CD14-positive monocyte (primary cell): ENCODE measurements at regions not wholly inside any gene's neighbourhood (a gene's known extent, or its start where the extent isn't known, plus 50 kb on each side); places are given as distances from the start of the nearest gene placed in this dataset.

Source experiments
- DNase-seq, 3 donors: peaks; one replicate each; pipeline ENCODE4 v3.0.0-alpha.2; 2011 to 2022
- H2AFZ ChIP-seq: 2 replicates; pipeline ENCODE4 v1.6.0; 2012; ENCODE audit warnings: mild to moderate bottlenecking, low read depth, low read length, inconsistent platforms; ENCODE audit not compliant: insufficient read depth, poor library complexity, severe bottlenecking
- H3K27ac ChIP-seq, 2 donors: 1 replicate in 1 of 2; 2 replicates in 1 of 2; pipeline ENCODE4 v1.5.1; 2012 to 2013; ENCODE audit warnings: low read length in 2 of 2, control low read depth in 1 of 2, inconsistent platforms in 1 of 2, low read depth in 1 of 2, mild to moderate bottlenecking in 1 of 2
- H3K27me3 ChIP-seq, 2 donors: one replicate each; pipeline versions ENCODE4 v1.6.0 to v1.6.1; 2011 to 2013; ENCODE audit warnings: low read length in 2 of 2; ENCODE audit not compliant: control insufficient read depth in 2 of 2, insufficient read depth in 2 of 2
- H3K36me3 ChIP-seq, 2 donors: replicated peaks in 1 of 2; 1 replicate in 1 of 2; 2 replicates in 1 of 2; pipeline versions ENCODE4 v1.5.1 to v1.6.1; 2012 to 2013; ENCODE audit warnings: low read length in 2 of 2, control low read depth in 1 of 2, inconsistent platforms in 1 of 2, mild to moderate bottlenecking in 1 of 2; ENCODE audit not compliant: insufficient read depth in 2 of 2, control insufficient read depth in 1 of 2
- H3K4me1 ChIP-seq, 2 donors: 1 replicate in 1 of 2; 2 replicates in 1 of 2; pipeline versions ENCODE4 v1.5.1 to v1.6.1; 2012 to 2013; ENCODE audit warnings: low read length in 2 of 2, control low read depth in 1 of 2, inconsistent platforms in 1 of 2, mild to moderate bottlenecking in 1 of 2, moderate library complexity in 1 of 2; ENCODE audit not compliant: insufficient read depth in 2 of 2, control insufficient read depth in 1 of 2
- H3K4me2 ChIP-seq: replicated peaks from 2 replicates; pipeline ENCODE3; 2012; ENCODE audit warnings: low read length, moderate library complexity, mild to moderate bottlenecking; ENCODE audit not compliant: poor library complexity, severe bottlenecking; ENCODE audit errors: extremely low read depth
- H3K4me3 ChIP-seq, 3 experiments: fragments of 200-600 bp in 1 of 3; sonication (generic) in 1 of 3; replicated peaks in 1 of 3; 1 replicate in 2 of 3; 2 replicates in 1 of 3; pipeline ENCODE4 v1.5.1; 2011 to 2013; ENCODE audit warnings: low read length in 3 of 3, mild to moderate bottlenecking in 3 of 3, control low read depth in 2 of 3, low read depth in 2 of 3, inconsistent platforms in 1 of 3, moderate library complexity in 1 of 3
- H3K79me2 ChIP-seq: 2 replicates; pipeline ENCODE4 v1.6.0; 2012; ENCODE audit warnings: mild to moderate bottlenecking, control low read depth, inconsistent platforms, low read length, moderate library complexity; ENCODE audit not compliant: insufficient read depth
- H3K9ac ChIP-seq: 2 replicates; pipeline ENCODE4 v1.6.0; 2017; ENCODE audit warnings: low read length, mild to moderate bottlenecking; ENCODE audit not compliant: insufficient read depth, poor library complexity, severe bottlenecking
- H3K9me3 ChIP-seq, 2 donors: replicated peaks in 1 of 2; 1 replicate in 1 of 2; 2 replicates in 1 of 2; pipeline versions ENCODE4 v1.5.1 to v1.6.1; 2012 to 2013; ENCODE audit warnings: low read length in 2 of 2, control low read depth in 1 of 2; ENCODE audit not compliant: control insufficient read depth in 1 of 2, insufficient read depth in 1 of 2
- H4K20me1 ChIP-seq: 2 replicates; pipeline ENCODE4 v1.6.0; 2012; ENCODE audit warnings: mild to moderate bottlenecking, low read length, control low read depth, moderate library complexity; ENCODE audit not compliant: insufficient read depth
- H3K27ac Mint-ChIP-seq, 7 donors: one replicate each; pipeline ENCODE4 v1.8.0; 2020; ENCODE audit warnings: mild to moderate bottlenecking in 7 of 7, mixed read lengths in 7 of 7, moderate library complexity in 6 of 7, inconsistent platforms in 2 of 7
- H3K27me3 Mint-ChIP-seq, 3 donors: one replicate each; pipeline ENCODE4 v1.8.0; 2021 to 2022; ENCODE audit warnings: low read depth in 3 of 3, mild to moderate bottlenecking in 3 of 3, mixed read lengths in 3 of 3, moderate library complexity in 3 of 3, inconsistent platforms in 1 of 3
- H3K36me3 Mint-ChIP-seq, 2 donors: one replicate each; pipeline ENCODE4 v1.8.0; 2020; ENCODE audit warnings: mixed read lengths in 2 of 2, inconsistent platforms in 1 of 2, mild to moderate bottlenecking in 1 of 2
- H3K4me1 Mint-ChIP-seq: one replicate; pipeline ENCODE4 v1.8.0; 2020; ENCODE audit warnings: mild to moderate bottlenecking, mixed read lengths
- H3K4me3 Mint-ChIP-seq, 2 donors: one replicate each; pipeline ENCODE4 v1.8.0; 2020; ENCODE audit warnings: mild to moderate bottlenecking in 2 of 2, mixed read lengths in 2 of 2, moderate library complexity in 1 of 2
- H3K9me3 Mint-ChIP-seq, 7 donors: one replicate each; pipeline ENCODE4 v1.8.0; 2020 to 2022; ENCODE audit warnings: mixed read lengths in 7 of 7, mild to moderate bottlenecking in 6 of 7, moderate library complexity in 6 of 7, inconsistent platforms in 2 of 7
- WGBS: methylation state at CpG from one replicate; pipeline ENCODE4 v1.1.5; 2013; ENCODE audit warnings: missing lambda C conversion rate; ENCODE audit not compliant: insufficient coverage; 5-methylcytosine and 5-hydroxymethylcytosine counted together
- intact Hi-C, 2 donors: fragments of 100-400 bp; cut with micrococcal nuclease; formaldehyde crosslinking; loops; one replicate each; pipeline versions ENCODE4 v1.15.0 to v1.15.1; 2023
- TF ChIP-seq, protein P1 (sequence below): fragments of 200-600 bp; IDR thresholded peaks from one replicate; pipeline ENCODE4 v1.8.0; 2022; ENCODE audit warnings: antibody characterized with exemption, mild to moderate bottlenecking

DNA sequence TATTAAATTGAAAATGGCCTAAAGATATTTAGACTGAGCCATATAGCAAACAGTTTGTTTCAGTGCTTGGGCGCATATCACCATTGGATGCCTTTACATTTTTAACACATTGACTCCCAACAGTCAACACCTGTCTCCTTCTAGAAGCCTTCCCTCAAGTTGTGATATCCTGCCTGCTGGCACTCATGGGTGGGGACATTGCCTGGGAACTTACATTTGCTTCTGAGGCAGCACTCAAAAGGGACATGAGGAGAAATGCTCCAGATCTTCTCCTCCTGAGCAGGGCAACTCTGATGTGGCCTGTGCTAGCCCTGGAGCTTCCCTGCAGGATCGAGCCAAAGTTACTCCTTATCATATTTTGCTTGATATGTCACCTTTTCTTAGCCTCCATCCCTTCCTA, 392.2 kb downstream of the CDH7 start:
- WGBS: 71% methylated on average over 2 of the region's 2 CpGs
- no peak overlapping the region for H3K27ac Mint-ChIP-seq
- TF ChIP-seq, protein P1, sequence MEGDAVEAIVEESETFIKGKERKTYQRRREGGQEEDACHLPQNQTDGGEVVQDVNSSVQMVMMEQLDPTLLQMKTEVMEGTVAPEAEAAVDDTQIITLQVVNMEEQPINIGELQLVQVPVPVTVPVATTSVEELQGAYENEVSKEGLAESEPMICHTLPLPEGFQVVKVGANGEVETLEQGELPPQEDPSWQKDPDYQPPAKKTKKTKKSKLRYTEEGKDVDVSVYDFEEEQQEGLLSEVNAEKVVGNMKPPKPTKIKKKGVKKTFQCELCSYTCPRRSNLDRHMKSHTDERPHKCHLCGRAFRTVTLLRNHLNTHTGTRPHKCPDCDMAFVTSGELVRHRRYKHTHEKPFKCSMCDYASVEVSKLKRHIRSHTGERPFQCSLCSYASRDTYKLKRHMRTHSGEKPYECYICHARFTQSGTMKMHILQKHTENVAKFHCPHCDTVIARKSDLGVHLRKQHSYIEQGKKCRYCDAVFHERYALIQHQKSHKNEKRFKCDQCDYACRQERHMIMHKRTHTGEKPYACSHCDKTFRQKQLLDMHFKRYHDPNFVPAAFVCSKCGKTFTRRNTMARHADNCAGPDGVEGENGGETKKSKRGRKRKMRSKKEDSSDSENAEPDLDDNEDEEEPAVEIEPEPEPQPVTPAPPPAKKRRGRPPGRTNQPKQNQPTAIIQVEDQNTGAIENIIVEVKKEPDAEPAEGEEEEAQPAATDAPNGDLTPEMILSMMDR: no peak
- no peaks in the 10 kb centered on the region for H3K36me3 ChIP-seq
- no peak overlapping the region for H2AFZ ChIP-seq
- H3K4me2 ChIP-seq: no peak overlapping the region
- H3K9me3 ChIP-seq: no peaks in the 10 kb centered on the region
- no peak overlapping the region for H3K4me3 Mint-ChIP-seq
- H3K9ac ChIP-seq: no peak overlapping the region
- DNase-seq: no peak
- no peaks in the 10 kb centered on the region for H4K20me1 ChIP-seq
- H3K4me3 ChIP-seq: no peak overlapping the region
- H3K27me3 ChIP-seq: no peaks in the 10 kb centered on the region
- intact Hi-C loops: no loop called here
- H3K9me3 Mint-ChIP-seq: peaks cover 0 to 2% (median 0%) of the 10 kb centered on the region in 7 donors
- H3K79me2 ChIP-seq: no peaks in the 10 kb centered on the region
- H3K4me1 Mint-ChIP-seq: no peaks in the 10 kb centered on the region
- peaks cover 0 to 2% (median 0%) of the 10 kb centered on the region in 3 donors for H3K27me3 Mint-ChIP-seq
- no peaks in the 10 kb centered on the region for H3K4me1 ChIP-seq
- H3K36me3 Mint-ChIP-seq: no peaks in the 10 kb centered on the region
- H3K27ac ChIP-seq: no peak overlapping the region

DNA sequence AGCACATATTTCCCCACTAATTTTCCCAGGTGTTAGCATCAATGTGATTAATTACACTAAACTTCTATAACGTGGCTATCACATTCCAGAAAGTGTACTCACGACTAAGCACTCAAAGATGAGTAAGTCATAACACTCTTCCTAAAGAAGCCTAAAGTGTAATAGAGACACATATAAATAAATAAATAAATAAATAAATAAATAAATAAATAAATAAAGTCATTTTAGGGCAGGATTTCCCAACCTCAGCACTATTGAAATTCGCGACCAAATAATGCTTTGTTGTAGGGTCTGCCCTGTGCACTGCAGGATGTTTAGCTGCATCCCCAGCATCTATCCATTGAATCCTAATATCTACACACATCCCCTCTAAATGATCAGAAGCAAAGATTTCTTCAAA, 390.9 kb downstream of the CDH7 start:
- Histone ChIP-seq H3K9ac (no peak overlapping the region), H3K27me3 (no peaks in the 10 kb centered on the region), H3K79me2 (no peaks in the 10 kb centered on the region), H3K27ac (no peak overlapping the region), H3K36me3 (no peaks in the 10 kb centered on the region), H3K4me1 (no peaks in the 10 kb centered on the region), H3K4me2 (no peak overlapping the region), H2AFZ (no peak overlapping the region), H3K4me3 (no peak overlapping the region), H4K20me1 (no peaks in the 10 kb centered on the region), H3K9me3 (no peaks in the 10 kb centered on the region)
- Mint-ChIP-seq H3K4me1 (no peaks in the 10 kb centered on the region), H3K36me3 (no peaks in the 10 kb centered on the region), H3K27ac (no peak overlapping the region), H3K9me3 (peaks cover 0 to 2% (median 0%) of the 10 kb centered on the region in 7 donors), H3K27me3 (peaks cover 0 to 2% (median 0%) of the 10 kb centered on the region in 3 donors), H3K4me3 (no peak overlapping the region)
- TF ChIP-seq, protein P1: no peak
- intact Hi-C loops: no loop called here
- no CpG with 5 or more reads among the region's 4 CpGs for WGBS
- no peak for DNase-seq
